GM12878 (cell line): ENCODE measurements at regions not wholly inside any gene's neighbourhood (a gene's known extent, or its start where the extent isn't known, plus 50 kb on each side); places are given as distances from the start of the nearest gene placed in this dataset.

ENCODE experiments used
- ATAC-seq: fragments of 200-7000 bp; cut with Tn5 transposase; 3 replicates; pipeline ENCODE4 v1.9.1; 2020; ENCODE audit warnings: mild to moderate bottlenecking, moderate library complexity
- BruUV-seq: library from RNA; stranded (reverse); fragments of 400-500 nt; replicated peaks from 2 replicates; lab custom pipeline; 2021; lab: Mats Ljungman, UMichigan
- CTCF ChIA-PET: fragments of 300-600 bp; sonication (Branson Sonifier 250); formaldehyde crosslinking; extraction: SDS; loops from one replicate; lab custom pipeline; 2021; ENCODE audit warnings: inconsistent platforms; lab: Yijun Ruan, JAX
- POLR2A ChIA-PET: fragments of 350-600 bp; formaldehyde crosslinking; extraction: SDS; loops from one replicate; lab custom pipeline; 2021; ENCODE audit warnings: inconsistent platforms; lab: Charles Lee
- RAD21 ChIA-PET: fragments of 300-600 bp; sonication (Branson Sonifier 250); formaldehyde crosslinking; loops from one replicate; lab custom pipeline; 2023; ENCODE audit warnings: antibody characterized with exemption; ENCODE audit not compliant: unreplicated experiment; lab: Charles Lee
- SMC1A ChIA-PET: fragments of 300-600 bp; sonication (Branson Sonifier 250); formaldehyde crosslinking; loops from one replicate; lab custom pipeline; 2023; ENCODE audit not compliant: unreplicated experiment, uncharacterized antibody; lab: Charles Lee
- DNase-seq: peaks from one replicate; pipeline ENCODE4 v3.0.0-alpha.2; 2011; ENCODE audit warnings: low read depth, low spot score
- FAIRE-seq: peaks from 3 replicates; lab custom pipeline; 2011; peaks lifted over from hg19 to GRCh38; lab: Jason Lieb, UNC
- H2AFZ ChIP-seq: 2 replicates; pipeline ENCODE4 v1.6.0; 2011; ENCODE audit warnings: low read depth, low read length, control low read depth; ENCODE audit not compliant: control insufficient read depth
- H3K27ac ChIP-seq: 2 replicates; pipeline ENCODE4 v1.5.1; 2011; ENCODE audit warnings: control low read depth; ENCODE audit not compliant: control insufficient read depth, insufficient read depth
- H3K27me3 ChIP-seq, 2 experiments: replicated peaks in 1 of 2; 2 replicates each; pipeline versions ENCODE4 v1.6.0 to v1.6.1; 2011; ENCODE audit warnings: low read length in 1 of 2; ENCODE audit not compliant: control insufficient read depth in 2 of 2, insufficient read depth in 2 of 2
- H3K36me3 ChIP-seq, 2 experiments: 2 replicates each; pipeline ENCODE4 v1.5.1; 2011; ENCODE audit warnings: low read length in 1 of 2; ENCODE audit not compliant: control insufficient read depth in 2 of 2, insufficient read depth in 2 of 2
- H3K4me1 ChIP-seq: 2 replicates; pipeline ENCODE4 v1.6.1; 2011; ENCODE audit warnings: mild to moderate bottlenecking, low read length, moderate library complexity, mixed read lengths; ENCODE audit not compliant: control insufficient read depth, insufficient read depth
- H3K4me2 ChIP-seq: 2 replicates; pipeline ENCODE4 v1.6.0; 2011; ENCODE audit warnings: control low read depth; ENCODE audit not compliant: control insufficient read depth, insufficient read depth
- H3K4me3 ChIP-seq: fragments of 200-600 bp; sonication (generic); 2 replicates; pipeline ENCODE4 v1.5.1; 2016
- H3K79me2 ChIP-seq: 2 replicates; pipeline ENCODE4 v1.6.0; 2011; ENCODE audit warnings: low read length; ENCODE audit not compliant: control insufficient read depth, insufficient read depth
- H3K9ac ChIP-seq: 2 replicates; pipeline ENCODE4 v1.8.0; 2011; ENCODE audit warnings: low read length, control low read depth, mixed read lengths; ENCODE audit not compliant: control insufficient read depth, insufficient read depth
- H3K9me3 ChIP-seq: replicated peaks from 3 replicates; pipeline ENCODE4 v1.5.1; 2011; ENCODE audit warnings: mild to moderate bottlenecking, low read length; ENCODE audit not compliant: control insufficient read depth, insufficient read depth
- H4K20me1 ChIP-seq: 2 replicates; pipeline ENCODE4 v1.6.0; 2011; ENCODE audit not compliant: control insufficient read depth, insufficient read depth
- CBX3 ChIP-seq: fragments of 200-600 bp; sonication (generic); IDR thresholded peaks from 2 replicates; pipeline ENCODE4 v1.6.1; 2016; ENCODE audit warnings: low read depth, borderline replicate concordance
- NR2C2 ChIP-seq: IDR thresholded peaks from 2 replicates; pipeline ENCODE4 v1.6.1; 2011; ENCODE audit warnings: borderline replicate concordance, low read depth; ENCODE audit not compliant: control insufficient read depth, insufficient read length
- NRF1 ChIP-seq: conservative IDR thresholded peaks from 2 replicates; pipeline ENCODE4 v1.6.1; 2011; ENCODE audit warnings: mild to moderate bottlenecking, low read depth, low read length, improper control_type of control experiment
- POLR2AphosphoS5 ChIP-seq: IDR thresholded peaks from 2 replicates; pipeline ENCODE4 v1.6.1; 2011; ENCODE audit warnings: mild to moderate bottlenecking, low read length, inconsistent platforms
- RFX5 ChIP-seq: IDR thresholded peaks from 2 replicates; pipeline ENCODE4 v1.6.1; 2011; ENCODE audit warnings: low read depth, low read length, improper control_type of control experiment
- SMARCA5 ChIP-seq: fragments of 450-650 bp; IDR thresholded peaks from 2 replicates; pipeline ENCODE4 v1.6.1; 2017; ENCODE audit warnings: mild to moderate bottlenecking
- TCF3 ChIP-seq: IDR thresholded peaks from 2 replicates; pipeline ENCODE4 v1.6.1; 2012; ENCODE audit warnings: low read depth, mild to moderate bottlenecking, low read length, borderline replicate concordance; ENCODE audit not compliant: insufficient read depth
- ZBED1 ChIP-seq: IDR thresholded peaks from 2 replicates; pipeline ENCODE4 v1.6.1; 2016; ENCODE audit warnings: borderline replicate concordance
- ZNF217 ChIP-seq: fragments of 450-650 bp; IDR thresholded peaks from 2 replicates; pipeline ENCODE4 v1.6.1; 2017; ENCODE audit warnings: antibody characterized with exemption, mild to moderate bottlenecking
- WGBS: methylation state at CpG from one replicate; pipeline ENCODE4 v1.1.6; 2016; ENCODE audit warnings: low lambda C conversion rate; ENCODE audit not compliant: insufficient replicate concordance, insufficient coverage; ENCODE audit errors: missing lambda C conversion rate; 5-methylcytosine and 5-hydroxymethylcytosine counted together
- in situ Hi-C: fragments of 300-500 bp; cut with MboI; formaldehyde crosslinking; loops from 9 replicates; pipeline ENCODE4 v1.14.3; 2018; ENCODE audit warnings: mixed read lengths
- intact Hi-C: fragments of 100-400 bp; cut with micrococcal nuclease; formaldehyde crosslinking; loops from one replicate; pipeline ENCODE4 v1.14.2; 2022; ENCODE audit not compliant: unreplicated experiment
- TF ChIP-seq, protein P1 (sequence below): IDR thresholded peaks from 2 replicates; pipeline ENCODE4 v1.6.1; 2012; ENCODE audit warnings: low read depth, low read length, improper control_type of control experiment

DNA sequence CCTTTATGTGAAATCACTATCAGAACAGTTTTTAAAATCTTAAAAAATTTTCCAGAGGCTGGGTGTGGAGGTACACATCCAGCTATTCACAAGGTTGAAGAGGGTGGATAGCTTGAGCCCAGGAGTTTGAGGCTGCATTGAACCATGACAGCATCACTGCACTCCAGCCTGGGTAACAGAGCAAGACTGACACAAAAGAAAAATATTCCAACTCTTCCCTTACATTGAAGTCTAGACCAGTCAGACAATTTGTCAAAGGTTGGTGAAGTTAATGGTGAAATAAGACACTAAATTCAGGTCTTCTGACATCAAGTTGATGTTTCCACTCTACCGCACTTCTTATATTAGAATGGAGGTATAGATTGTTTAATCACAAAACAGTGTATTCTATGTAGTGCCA is 52.8 kb downstream of the HYCC2 start:
- BruUV-seq: no TSS peak
- ChIA-PET RAD21 (no interaction called here), CTCF (interaction anchor here (0.6 kb wide), 1 partner anchor 12 kb away, joined by 3 read pairs; no protein-coding TSS in a partner anchor), POLR2A (no interaction called here), SMC1A (interaction anchor here (0.8 kb wide), 1 partner anchor 22 kb away, joined by 3 read pairs; no protein-coding TSS in a partner anchor)
- no peaks in the 10 kb centered on the region for H3K27me3 ChIP-seq
- TF ChIP-seq RFX5 (no peak), ZBED1 (no peak), ZNF217 (no peak), NRF1 (no peak), NR2C2 (no peak), CBX3 (no peak), SMARCA5 (no peak), POLR2AphosphoS5 (no peak), TCF3 (no peak)
- TF ChIP-seq, protein P1, sequence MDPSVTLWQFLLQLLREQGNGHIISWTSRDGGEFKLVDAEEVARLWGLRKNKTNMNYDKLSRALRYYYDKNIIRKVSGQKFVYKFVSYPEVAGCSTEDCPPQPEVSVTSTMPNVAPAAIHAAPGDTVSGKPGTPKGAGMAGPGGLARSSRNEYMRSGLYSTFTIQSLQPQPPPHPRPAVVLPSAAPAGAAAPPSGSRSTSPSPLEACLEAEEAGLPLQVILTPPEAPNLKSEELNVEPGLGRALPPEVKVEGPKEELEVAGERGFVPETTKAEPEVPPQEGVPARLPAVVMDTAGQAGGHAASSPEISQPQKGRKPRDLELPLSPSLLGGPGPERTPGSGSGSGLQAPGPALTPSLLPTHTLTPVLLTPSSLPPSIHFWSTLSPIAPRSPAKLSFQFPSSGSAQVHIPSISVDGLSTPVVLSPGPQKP: no peak
- no peak overlapping the region for H3K27ac ChIP-seq
- DNase-seq (no peak), ATAC-seq (no peak), FAIRE-seq (no peak)
- H3K9ac ChIP-seq: no peak overlapping the region
- H3K9me3 ChIP-seq: no peaks in the 10 kb centered on the region
- H3K79me2 ChIP-seq: no peaks in the 10 kb centered on the region
- in situ Hi-C loops (no loop called here), intact Hi-C loops (no loop called here)
- no peaks in the 10 kb centered on the region for H3K4me1 ChIP-seq
- peaks cover 3% of the 10 kb centered on the region in 2 experiments; a peak in 2 of 4 replicates for H3K36me3 ChIP-seq
- H4K20me1 ChIP-seq: no peaks in the 10 kb centered on the region
- no peak overlapping the region for H3K4me2 ChIP-seq
- 94% methylated on average over 1 of the region's 1 CpG for WGBS
- no peak overlapping the region for H3K4me3 ChIP-seq
- no peak overlapping the region for H2AFZ ChIP-seq
